Liver (tissue), 7 donors: ENCODE measurements at regions not wholly inside any gene's neighbourhood (a gene's known extent, or its start where the extent isn't known, plus 50 kb on each side); places are given as distances from the start of the nearest gene placed in this dataset.

Experiments used
- DNase-seq: peaks from one replicate; pipeline ENCODE4 v3.0.0-alpha.2; 2017; ENCODE audit warnings: low spot score
- H3K27ac ChIP-seq, 2 donors: one replicate each; pipeline ENCODE4 v1.7.0; 2013; ENCODE audit warnings: inconsistent platforms in 2 of 2, low read length in 2 of 2, control low read depth in 1 of 2, low read depth in 1 of 2, mild to moderate bottlenecking in 1 of 2
- H3K27me3 ChIP-seq, 4 donors: one replicate each; pipeline versions ENCODE4 v1.6.1 to v1.7.0; 2013; ENCODE audit warnings: low read length in 3 of 4, inconsistent platforms in 1 of 4, mild to moderate bottlenecking in 1 of 4, moderate library complexity in 1 of 4; ENCODE audit not compliant: control insufficient read depth in 4 of 4, insufficient read depth in 4 of 4
- H3K36me3 ChIP-seq, 4 donors: one replicate each; pipeline versions ENCODE4 v1.6.1 to v1.7.0; 2013; ENCODE audit warnings: low read length in 3 of 4, mild to moderate bottlenecking in 3 of 4, low read depth in 1 of 4, moderate library complexity in 1 of 4; ENCODE audit not compliant: control insufficient read depth in 4 of 4, insufficient read depth in 3 of 4
- H3K4me1 ChIP-seq, 4 donors: one replicate each; pipeline versions ENCODE4 v1.6.1 to v1.7.0; 2013; ENCODE audit warnings: low read length in 3 of 4, mild to moderate bottlenecking in 3 of 4, moderate library complexity in 1 of 4; ENCODE audit not compliant: control insufficient read depth in 4 of 4, insufficient read depth in 4 of 4
- H3K4me3 ChIP-seq, 3 donors: one replicate each; pipeline versions ENCODE4 v1.6.1 to v1.7.0; 2013; ENCODE audit warnings: low read length in 3 of 3, control low read depth in 1 of 3, low read depth in 1 of 3, mild to moderate bottlenecking in 1 of 3
- H3K9ac ChIP-seq, 2 donors: one replicate each; pipeline ENCODE4 v1.7.0; 2013; ENCODE audit warnings: low read length in 2 of 2, mild to moderate bottlenecking in 2 of 2, moderate library complexity in 2 of 2, control low read depth in 1 of 2, low read depth in 1 of 2
- H3K9me3 ChIP-seq, 4 donors: one replicate each; pipeline versions ENCODE4 v1.6.1 to v1.7.0; 2013; ENCODE audit warnings: low read length in 3 of 4; ENCODE audit not compliant: control insufficient read depth in 4 of 4
- EGR1 ChIP-seq, 2 donors: IDR thresholded peaks; 2 replicates each; pipeline ENCODE4 v1.6.1; 2016 to 2018; ENCODE audit warnings: antibody characterized with exemption in 2 of 2, low read depth in 2 of 2
- FOXA1 ChIP-seq: IDR thresholded peaks from 2 replicates; pipeline ENCODE4 v1.6.1; 2016; ENCODE audit warnings: antibody characterized with exemption
- GABPA ChIP-seq, 2 donors: IDR thresholded peaks in 1 of 2; conservative IDR thresholded peaks in 1 of 2; 2 replicates each; pipeline ENCODE4 v1.6.1; 2016; ENCODE audit warnings: antibody characterized with exemption in 2 of 2, mild to moderate bottlenecking in 1 of 2, moderate library complexity in 1 of 2
- HNF4G ChIP-seq: IDR thresholded peaks from 2 replicates; pipeline ENCODE4 v1.6.1; 2016; ENCODE audit warnings: antibody characterized with exemption
- NR2F2 ChIP-seq: IDR thresholded peaks from 2 replicates; pipeline ENCODE4 v1.6.1; 2016; ENCODE audit warnings: antibody characterized with exemption
- RAD21 ChIP-seq, 2 donors: IDR thresholded peaks; 2 replicates each; pipeline ENCODE4 v1.6.1; 2016; ENCODE audit warnings: antibody characterized with exemption in 2 of 2, mild to moderate bottlenecking in 2 of 2
- SP1 ChIP-seq: IDR thresholded peaks from 2 replicates; pipeline ENCODE4 v1.6.1; 2018; ENCODE audit warnings: antibody characterized with exemption, mild to moderate bottlenecking
- TAF1 ChIP-seq: conservative IDR thresholded peaks from 2 replicates; pipeline ENCODE4 v1.6.1; 2016; ENCODE audit warnings: antibody characterized with exemption, mild to moderate bottlenecking
- WGBS: extraction: QIAGEN DNeasy Blood & Tissue Kit; methylation state at CpG from one replicate; pipeline ENCODE4 v1.1.7; 2013; 5-methylcytosine and 5-hydroxymethylcytosine counted together
- TF ChIP-seq, protein P1 (sequence below): IDR thresholded peaks from 2 replicates; pipeline ENCODE4 v1.6.1; 2016; ENCODE audit warnings: antibody characterized with exemption, mild to moderate bottlenecking
- TF ChIP-seq, protein P2 (sequence below): IDR thresholded peaks from 2 replicates; pipeline ENCODE4 v1.6.1; 2016; ENCODE audit warnings: antibody characterized with exemption
- TF ChIP-seq, protein P3 (sequence below): IDR thresholded peaks from 2 replicates; pipeline ENCODE4 v1.6.1; 2016; ENCODE audit warnings: antibody characterized with exemption
- TF ChIP-seq, protein P4 (sequence below): IDR thresholded peaks from 2 replicates; pipeline ENCODE4 v1.6.1; 2016; ENCODE audit warnings: antibody characterized with exemption
- donor health status: healthy.
- donor health status: healthy.
- donor health status: healthy.
- donor health status: healthy.

DNA sequence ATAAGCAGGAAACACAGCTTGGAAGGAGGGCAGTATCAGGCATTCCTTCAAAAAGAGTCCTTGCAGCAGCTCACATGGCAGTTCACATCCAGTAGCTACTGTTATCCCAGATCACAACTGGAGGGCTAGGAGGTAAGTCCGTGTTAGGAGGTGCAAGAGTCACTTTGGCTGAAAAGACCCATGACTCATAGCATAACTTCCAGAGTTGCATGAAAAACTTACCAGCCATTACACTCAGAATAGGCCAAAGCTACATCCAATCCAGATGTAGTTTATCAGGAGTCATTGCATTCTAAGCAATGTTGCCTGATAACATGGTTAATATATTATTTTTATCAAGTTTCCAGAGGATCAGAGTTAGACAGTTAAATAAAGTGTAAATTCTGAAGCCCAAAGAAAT lies 1126.4 kb upstream of the SEMA6A start (continued):
- TF ChIP-seq, protein P1, sequence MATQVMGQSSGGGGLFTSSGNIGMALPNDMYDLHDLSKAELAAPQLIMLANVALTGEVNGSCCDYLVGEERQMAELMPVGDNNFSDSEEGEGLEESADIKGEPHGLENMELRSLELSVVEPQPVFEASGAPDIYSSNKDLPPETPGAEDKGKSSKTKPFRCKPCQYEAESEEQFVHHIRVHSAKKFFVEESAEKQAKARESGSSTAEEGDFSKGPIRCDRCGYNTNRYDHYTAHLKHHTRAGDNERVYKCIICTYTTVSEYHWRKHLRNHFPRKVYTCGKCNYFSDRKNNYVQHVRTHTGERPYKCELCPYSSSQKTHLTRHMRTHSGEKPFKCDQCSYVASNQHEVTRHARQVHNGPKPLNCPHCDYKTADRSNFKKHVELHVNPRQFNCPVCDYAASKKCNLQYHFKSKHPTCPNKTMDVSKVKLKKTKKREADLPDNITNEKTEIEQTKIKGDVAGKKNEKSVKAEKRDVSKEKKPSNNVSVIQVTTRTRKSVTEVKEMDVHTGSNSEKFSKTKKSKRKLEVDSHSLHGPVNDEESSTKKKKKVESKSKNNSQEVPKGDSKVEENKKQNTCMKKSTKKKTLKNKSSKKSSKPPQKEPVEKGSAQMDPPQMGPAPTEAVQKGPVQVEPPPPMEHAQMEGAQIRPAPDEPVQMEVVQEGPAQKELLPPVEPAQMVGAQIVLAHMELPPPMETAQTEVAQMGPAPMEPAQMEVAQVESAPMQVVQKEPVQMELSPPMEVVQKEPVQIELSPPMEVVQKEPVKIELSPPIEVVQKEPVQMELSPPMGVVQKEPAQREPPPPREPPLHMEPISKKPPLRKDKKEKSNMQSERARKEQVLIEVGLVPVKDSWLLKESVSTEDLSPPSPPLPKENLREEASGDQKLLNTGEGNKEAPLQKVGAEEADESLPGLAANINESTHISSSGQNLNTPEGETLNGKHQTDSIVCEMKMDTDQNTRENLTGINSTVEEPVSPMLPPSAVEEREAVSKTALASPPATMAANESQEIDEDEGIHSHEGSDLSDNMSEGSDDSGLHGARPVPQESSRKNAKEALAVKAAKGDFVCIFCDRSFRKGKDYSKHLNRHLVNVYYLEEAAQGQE, result no peak
- TF ChIP-seq SP1, result no peak
- no peak for TF ChIP-seq NR2F2
- TF ChIP-seq, protein P2, sequence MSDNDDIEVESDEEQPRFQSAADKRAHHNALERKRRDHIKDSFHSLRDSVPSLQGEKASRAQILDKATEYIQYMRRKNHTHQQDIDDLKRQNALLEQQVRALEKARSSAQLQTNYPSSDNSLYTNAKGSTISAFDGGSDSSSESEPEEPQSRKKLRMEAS, result no peak

DNA sequence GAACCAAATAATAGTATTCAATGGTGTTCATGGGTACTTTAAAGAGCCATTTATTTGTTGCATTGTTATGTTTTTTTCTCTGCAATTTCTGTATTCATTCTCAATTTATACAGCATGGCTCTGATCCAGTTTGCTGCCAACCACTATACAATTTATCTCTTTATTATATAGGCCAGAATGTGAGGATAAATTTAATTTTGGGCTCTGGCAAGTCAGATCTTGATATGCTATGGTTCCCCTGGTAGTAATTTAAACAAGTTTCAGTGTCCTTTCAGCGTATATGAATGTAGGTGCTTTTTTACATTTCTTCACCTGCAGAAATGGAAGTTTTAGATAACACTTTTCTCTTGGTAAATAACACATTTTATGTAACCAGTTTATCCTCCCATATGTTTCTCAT lies 1118.0 kb upstream of the SEMA6A start:
- Histone ChIP-seq H3K4me1 (no peaks in the 10 kb centered on the region), H3K9me3 (no peaks in the 10 kb centered on the region), H3K27me3 (no peaks in the 10 kb centered on the region), H3K9ac (no peak overlapping the region), H3K27ac (no peak overlapping the region), H3K4me3 (no peak overlapping the region), H3K36me3 (no peaks in the 10 kb centered on the region)
- WGBS, result 84% methylated on average over 1 of the region's 1 CpG
- no peak for DNase-seq
- no peak for TF ChIP-seq HNF4G
- TF ChIP-seq, protein P1, result no peak
- TF ChIP-seq TAF1, result no peak

- no peak overlapping the region for H3K27ac ChIP-seq
- H3K9me3 ChIP-seq, result no peaks in the 10 kb centered on the region
- DNase-seq, result no peak
- no peak overlapping the region for H3K9ac ChIP-seq
- H3K27me3 ChIP-seq, result no peaks in the 10 kb centered on the region
- 77% methylated on average over 5 of the region's 5 CpGs for WGBS
- no peaks in the 10 kb centered on the region for H3K36me3 ChIP-seq
- no peak overlapping the region for H3K4me3 ChIP-seq
- H3K4me1 ChIP-seq, result no peaks in the 10 kb centered on the region
- TF ChIP-seq TAF1 (no peak), NR2F2 (no peak), GABPA (IDR thresholded peaks at IDR 0.05 in 1 of 2, conservative IDR thresholded peaks at IDR 0.05 in 1 of 2) (no peak), RAD21 (IDR thresholded peaks at IDR 0.05) (no peak), SP1 (no peak), EGR1 (IDR thresholded peaks at IDR 0.05; ENCODE audit: low read depth in 2 of 2) (no peak), FOXA1 (no peak), HNF4G (no peak)
- TF ChIP-seq, protein P1, result no peak
- TF ChIP-seq, protein P3, sequence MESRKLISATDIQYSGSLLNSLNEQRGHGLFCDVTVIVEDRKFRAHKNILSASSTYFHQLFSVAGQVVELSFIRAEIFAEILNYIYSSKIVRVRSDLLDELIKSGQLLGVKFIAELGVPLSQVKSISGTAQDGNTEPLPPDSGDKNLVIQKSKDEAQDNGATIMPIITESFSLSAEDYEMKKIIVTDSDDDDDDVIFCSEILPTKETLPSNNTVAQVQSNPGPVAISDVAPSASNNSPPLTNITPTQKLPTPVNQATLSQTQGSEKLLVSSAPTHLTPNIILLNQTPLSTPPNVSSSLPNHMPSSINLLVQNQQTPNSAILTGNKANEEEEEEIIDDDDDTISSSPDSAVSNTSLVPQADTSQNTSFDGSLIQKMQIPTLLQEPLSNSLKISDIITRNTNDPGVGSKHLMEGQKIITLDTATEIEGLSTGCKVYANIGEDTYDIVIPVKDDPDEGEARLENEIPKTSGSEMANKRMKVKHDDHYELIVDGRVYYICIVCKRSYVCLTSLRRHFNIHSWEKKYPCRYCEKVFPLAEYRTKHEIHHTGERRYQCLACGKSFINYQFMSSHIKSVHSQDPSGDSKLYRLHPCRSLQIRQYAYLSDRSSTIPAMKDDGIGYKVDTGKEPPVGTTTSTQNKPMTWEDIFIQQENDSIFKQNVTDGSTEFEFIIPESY, result no peak
- TF ChIP-seq, protein P2, result no peak
- TF ChIP-seq, protein P4, sequence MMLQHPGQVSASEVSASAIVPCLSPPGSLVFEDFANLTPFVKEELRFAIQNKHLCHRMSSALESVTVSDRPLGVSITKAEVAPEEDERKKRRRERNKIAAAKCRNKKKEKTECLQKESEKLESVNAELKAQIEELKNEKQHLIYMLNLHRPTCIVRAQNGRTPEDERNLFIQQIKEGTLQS, result no peak
Observed at GRCh38 chr5:117691081-117691870, 1116.7 kb upstream of the SEMA6A start.
